Inflammatory macrophage treated with lipopolysaccharide for 4 hours (primary cell): ENCODE measurements at regions not wholly inside any gene's neighbourhood (a gene's known extent, or its start where the extent isn't known, plus 50 kb on each side); places are given as distances from the start of the nearest gene placed in this dataset.
"Not testable (repeated sequence)": the region's sequence is repeated elsewhere in the genome, so short reads cannot be mapped to it uniquely, and the experiment has no call there.

ENCODE experiments used
- DNase-seq: peaks from one replicate; pipeline ENCODE4 v3.0.0-alpha.2; 2020

- DNase-seq, result no peak
Observed at GRCh38 chr5:86981898-86982297, 285.8 kb upstream of the RASA1 start.

GRCh38 chr5:86983208-86983607 lies 284.5 kb upstream of the RASA1 start:
- no peak for DNase-seq

- no peak for DNase-seq
Observed at GRCh38 chr5:86986837-86987236, 280.8 kb upstream of the RASA1 start.

DNA sequence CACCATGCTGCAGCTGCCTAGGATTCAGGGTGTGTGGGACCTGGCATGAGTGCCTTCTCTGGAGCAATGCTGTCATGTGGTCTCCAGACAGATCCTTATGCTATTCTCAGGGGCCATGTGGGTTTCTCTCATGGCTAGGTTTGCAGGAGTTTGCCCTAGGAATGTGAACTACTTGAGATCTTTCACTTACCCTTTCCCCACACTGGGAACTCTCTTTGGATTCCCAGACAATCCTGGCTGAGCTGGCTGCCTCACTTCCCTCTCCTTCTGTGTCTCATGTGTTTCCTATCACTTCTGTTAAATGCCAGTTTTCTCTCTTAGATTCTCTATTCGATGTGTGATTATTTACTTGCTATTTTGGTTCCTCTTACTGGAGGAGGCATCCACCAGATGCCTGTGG lies 270.2 kb upstream of the RASA1 start:
- DNase-seq, result peak; percentile 36

GRCh38 chr5:86999951-87000350 lies 267.7 kb upstream of the RASA1 start:
- peak; percentile 5 for DNase-seq

DNA sequence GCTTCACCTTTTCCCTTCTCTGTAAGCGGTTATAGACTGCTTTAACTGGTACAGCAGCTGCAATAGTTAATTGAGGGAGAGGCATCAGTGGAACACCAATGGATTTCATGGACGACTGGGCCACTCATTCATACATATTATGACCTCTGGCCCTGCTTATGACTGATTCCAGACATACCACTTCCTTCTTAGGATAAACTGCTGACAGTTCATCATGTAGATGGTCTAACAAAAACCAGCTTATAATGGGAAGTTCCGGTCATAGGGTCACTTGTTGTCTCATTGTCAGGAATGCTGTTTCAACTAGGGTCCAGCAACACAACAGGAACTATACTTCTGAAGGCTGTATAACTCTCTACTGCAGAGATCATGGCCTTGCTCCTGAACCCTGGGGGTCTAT lies 265.2 kb upstream of the RASA1 start:
- DNase-seq, result peak; percentile 78

GRCh38 chr5:87004101-87004500 lies 263.6 kb upstream of the RASA1 start:
- no peak for DNase-seq

- DNase-seq, result no peak
Observed at GRCh38 chr5:87007737-87008136, 259.9 kb upstream of the RASA1 start.

DNA sequence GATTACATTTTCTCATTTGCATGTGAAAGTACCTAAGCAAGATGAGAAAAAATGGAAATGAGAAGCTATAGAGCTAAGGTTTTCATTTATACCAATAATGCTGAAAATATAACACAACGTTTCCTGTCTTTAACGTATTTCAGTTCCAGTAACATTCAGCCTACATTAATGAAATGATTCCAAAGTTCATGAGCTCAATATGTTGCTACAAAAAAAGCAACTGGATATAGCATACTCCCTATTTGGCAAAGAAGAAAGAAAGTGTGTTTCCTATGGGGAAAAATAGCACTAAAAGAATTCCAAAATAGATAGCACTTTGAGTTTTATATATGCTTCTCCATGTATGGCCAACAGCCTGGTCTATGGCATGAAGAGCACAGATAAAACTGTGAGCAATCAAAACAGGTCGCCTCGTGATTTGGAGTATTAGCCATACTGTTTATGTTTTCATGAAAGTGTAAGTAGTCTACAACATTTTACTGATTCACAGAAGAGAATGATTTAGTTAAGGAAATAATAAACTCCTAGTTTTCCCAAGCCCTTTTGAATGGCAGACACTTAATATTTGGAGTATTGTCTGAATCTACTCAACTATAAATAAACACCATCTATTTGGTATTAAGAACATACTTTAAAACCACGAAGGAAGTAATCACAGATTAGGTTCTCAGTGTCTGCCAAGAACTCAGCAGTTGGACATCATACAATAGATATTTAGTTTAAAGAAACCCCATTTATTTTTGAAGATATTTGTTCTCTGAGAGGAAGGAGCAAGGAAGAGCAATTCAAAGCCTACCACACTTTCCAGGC lies 258.7 kb upstream of the RASA1 start:
- DNase-seq, result no peak

DNA sequence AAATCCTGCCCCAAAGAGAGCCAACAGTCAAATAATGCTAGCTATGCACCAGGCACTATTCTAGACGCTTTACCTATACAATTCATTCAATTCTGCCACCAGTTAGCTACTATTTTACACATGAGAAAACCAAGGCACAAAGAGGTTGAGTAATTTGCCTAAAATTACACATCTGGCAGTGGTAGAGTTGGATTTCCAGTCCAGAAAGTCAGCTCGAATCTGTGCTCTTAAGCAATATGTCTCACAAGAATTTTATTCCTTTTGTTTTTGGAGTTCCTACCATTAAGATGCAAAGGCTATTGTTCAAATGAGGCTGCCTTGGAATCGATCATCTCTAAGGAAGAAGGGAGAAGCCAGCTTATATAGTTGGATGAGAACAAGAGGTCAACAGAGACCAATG lies 256.9 kb upstream of the RASA1 start:
- DNase-seq, result no peak

DNA sequence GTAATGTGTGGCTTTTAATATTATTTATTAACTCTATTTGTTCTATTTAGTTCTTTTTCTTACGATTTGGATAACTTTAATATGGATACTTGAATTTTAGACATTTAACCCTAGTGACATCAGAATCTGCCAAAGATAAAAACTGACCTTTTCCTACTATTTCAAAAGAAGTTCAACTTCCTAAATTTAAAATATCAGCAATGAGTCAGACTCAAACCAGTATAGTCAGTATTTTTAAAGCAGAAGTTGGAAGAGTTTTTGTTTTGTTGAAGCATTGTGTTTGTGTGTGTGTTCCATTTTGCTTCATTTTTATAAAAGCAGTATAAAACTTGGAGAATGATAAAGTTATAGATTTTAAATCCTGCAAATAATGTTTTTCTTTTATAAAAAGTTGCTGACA lies 251.8 kb upstream of the RASA1 start:
- DNase-seq, result peak; percentile 89

- peak; percentile 52 for DNase-seq
Observed at GRCh38 chr5:87020099-87020934, 247.4 kb upstream of the RASA1 start.

GRCh38 chr5:87022415-87022814 lies 245.3 kb upstream of the RASA1 start:
- no peak for DNase-seq

- DNase-seq, result no peak
Observed at GRCh38 chr5:87027570-87027969, 240.1 kb upstream of the RASA1 start.

- DNase-seq, result no peak
Observed at GRCh38 chr5:87029951-87030350, 237.7 kb upstream of the RASA1 start.

DNA sequence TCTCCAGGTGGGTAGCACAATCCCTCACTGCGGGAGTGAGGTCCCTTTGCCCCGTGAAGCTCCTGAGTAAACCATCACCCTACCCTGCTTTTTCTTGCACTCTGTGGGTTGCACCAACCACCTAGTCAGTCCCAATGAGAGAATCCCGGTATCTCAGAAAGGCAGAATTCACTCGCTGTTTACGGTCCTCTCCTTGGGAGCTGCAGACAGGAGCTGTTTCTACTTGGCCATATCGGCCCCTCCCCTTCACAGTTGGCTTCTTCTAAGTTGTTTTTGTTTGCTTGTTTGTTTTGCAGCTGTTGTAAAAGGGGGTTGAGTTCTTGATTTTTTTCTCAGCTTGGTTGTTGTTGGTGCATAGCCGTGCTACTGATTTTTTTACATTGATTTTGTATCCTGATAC lies 237.0 kb upstream of the RASA1 start:
- no peak for DNase-seq

DNA sequence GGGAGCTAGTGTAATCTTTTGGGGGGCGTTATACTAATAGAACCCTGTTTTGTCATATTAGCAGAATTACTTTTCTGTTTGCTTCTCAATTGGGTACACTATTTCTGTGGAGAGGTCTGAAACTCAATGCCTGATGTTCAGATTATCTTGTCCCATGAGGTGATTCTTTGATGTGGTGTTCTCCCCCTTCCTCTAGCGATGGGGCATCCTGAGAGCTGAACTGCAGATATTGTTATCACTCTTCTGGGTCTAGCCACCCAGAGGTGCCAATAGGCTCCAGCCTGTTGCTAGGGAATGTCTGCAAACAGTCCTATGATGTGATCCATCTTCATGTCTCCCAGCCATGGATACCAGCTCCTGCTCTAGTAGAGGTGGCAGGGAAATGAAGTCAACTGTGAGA lies 233.1 kb upstream of the RASA1 start:
- DNase-seq, result no peak

DNA sequence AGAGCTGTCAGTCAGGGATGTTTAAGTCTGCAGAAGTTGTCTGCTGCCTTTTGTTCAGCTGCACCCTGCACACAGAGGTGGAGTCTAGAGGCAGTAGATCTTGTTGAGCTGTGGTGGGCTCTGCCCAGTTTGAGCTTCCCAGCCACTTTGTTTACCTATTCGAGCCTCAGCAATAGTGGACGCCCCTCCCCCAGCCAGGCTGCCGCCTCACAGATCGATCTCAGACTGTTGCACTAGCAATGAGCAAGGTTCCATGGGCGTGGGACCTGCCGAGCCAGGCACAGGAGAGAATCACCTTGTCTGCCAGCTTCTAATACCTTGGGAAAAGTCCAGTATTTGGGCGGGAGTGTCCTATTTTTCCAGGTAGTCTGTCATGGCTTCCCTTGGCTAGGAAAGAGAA lies 225.1 kb upstream of the RASA1 start:
- DNase-seq, result no peak

DNA sequence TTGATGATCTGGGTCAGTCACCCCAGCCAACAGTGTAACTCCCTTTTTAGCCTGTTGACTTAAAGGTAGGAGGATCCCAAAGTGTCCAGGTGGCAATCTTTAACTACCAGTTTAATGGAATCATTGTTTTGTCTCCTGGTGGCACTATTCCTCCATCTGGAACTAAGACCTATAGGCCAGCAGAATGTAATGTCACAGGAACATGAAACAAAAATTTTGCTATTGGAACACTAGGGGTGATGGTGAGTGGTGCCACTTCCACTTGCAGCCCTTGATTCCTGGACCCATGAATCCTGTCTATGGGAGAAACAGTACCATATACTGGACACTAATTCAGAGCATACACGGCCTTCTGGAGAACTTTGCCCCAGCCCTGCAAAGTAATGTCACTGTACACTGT lies 219.5 kb upstream of the RASA1 start:
- no peak for DNase-seq

- DNase-seq, result not testable (repeated sequence)
Observed at GRCh38 chr5:87049012-87049411, 218.7 kb upstream of the RASA1 start.

DNA sequence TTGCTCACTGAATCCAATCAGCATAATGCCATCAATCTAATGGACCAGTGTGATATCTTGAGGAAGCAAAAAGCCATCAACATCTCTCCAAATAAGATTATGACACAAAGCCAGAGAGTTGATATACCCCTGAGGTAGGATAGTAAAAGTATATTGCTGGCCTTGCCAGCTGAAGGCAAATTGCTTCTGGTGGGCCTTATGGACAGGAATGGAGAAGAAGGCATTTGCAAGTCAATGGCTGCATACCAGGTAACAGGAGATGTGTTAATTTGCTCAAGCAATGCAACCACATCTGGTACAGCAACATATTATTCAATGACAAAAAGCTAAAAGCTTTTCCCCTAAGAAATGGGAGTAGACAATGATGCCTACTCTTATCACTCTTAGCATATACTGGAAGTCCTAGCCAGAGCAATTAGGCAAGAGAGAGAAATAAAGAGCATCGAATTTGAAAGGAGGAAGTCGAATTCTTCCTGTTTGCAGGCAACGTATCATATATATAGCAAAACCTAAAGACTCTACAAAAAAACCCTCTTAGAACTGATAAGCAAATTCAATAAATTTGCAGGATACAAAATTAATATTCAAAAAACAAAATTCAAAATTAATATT lies 216.1 kb upstream of the RASA1 start:
- peak; percentile 68 for DNase-seq

DNA sequence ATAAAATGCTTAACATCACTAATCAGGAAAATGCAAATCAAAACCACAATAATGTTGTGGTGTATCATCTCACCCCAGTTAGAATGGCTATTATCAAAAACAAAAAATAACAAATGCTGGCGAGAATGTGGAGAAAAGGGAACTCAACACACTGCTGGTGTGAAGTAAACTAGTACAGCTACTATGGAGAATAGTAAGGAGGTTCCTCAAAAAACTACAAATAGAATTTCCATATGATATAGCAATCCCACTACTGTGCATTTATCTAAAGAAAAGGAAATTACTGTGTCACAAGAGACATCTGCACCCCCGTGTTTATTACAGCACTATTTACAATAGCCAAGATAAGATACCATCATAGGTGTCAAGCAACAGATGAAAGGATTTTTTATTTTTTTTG lies 214.5 kb upstream of the RASA1 start:
- DNase-seq, result peak; percentile 74

- DNase-seq, result peak; percentile 53
Observed at GRCh38 chr5:87054821-87055220, 212.9 kb upstream of the RASA1 start.

- no peak for DNase-seq
Observed at GRCh38 chr5:87061046-87061445, 206.6 kb upstream of the RASA1 start.
